Body of pancreas (tissue), 4 donors: ENCODE measurements at regions not wholly inside any gene's neighbourhood (a gene's known extent, or its start where the extent isn't known, plus 50 kb on each side); places are given as distances from the start of the nearest gene placed in this dataset.

Experiments
- POLR2A ChIP-seq, 3 donors: fragments of 450-650 bp; IDR thresholded peaks; one replicate each; pipeline ENCODE4 v1.6.1; 2016; ENCODE audit warnings: antibody characterized with exemption in 3 of 3, mild to moderate bottlenecking in 2 of 3
- TF ChIP-seq, protein P1 (sequence below), 7 experiments: fragments of 450-650 bp in 4 of 7; fragments of 200-600 bp in 3 of 7; sonication (generic) in 3 of 7; IDR thresholded peaks; one replicate each; pipeline ENCODE4 v1.5.1; 2016 to 2019; ENCODE audit warnings: antibody characterized with exemption in 7 of 7

DNA sequence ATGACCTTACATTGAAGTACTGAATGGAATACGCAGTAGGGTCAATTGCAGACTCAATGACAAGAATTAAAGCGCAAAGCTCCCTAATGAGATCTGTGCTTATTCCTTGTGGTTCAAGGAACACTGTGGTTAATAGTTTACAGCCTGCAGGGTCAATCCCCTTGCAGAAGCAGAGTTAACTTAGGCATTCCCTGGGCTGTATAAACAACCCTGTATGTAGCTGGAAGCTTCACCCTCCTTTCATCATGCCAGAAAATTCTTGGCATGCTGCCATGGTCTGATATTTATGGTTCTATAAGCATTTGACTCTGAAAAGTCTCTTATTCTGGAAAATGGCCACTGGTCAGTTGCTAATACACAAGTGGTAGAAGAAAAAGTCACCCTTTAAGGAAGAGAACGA, 227.7 kb downstream of the NOVA1 start:
- TF ChIP-seq, protein P1, sequence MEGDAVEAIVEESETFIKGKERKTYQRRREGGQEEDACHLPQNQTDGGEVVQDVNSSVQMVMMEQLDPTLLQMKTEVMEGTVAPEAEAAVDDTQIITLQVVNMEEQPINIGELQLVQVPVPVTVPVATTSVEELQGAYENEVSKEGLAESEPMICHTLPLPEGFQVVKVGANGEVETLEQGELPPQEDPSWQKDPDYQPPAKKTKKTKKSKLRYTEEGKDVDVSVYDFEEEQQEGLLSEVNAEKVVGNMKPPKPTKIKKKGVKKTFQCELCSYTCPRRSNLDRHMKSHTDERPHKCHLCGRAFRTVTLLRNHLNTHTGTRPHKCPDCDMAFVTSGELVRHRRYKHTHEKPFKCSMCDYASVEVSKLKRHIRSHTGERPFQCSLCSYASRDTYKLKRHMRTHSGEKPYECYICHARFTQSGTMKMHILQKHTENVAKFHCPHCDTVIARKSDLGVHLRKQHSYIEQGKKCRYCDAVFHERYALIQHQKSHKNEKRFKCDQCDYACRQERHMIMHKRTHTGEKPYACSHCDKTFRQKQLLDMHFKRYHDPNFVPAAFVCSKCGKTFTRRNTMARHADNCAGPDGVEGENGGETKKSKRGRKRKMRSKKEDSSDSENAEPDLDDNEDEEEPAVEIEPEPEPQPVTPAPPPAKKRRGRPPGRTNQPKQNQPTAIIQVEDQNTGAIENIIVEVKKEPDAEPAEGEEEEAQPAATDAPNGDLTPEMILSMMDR (IDR thresholded peaks at IDR 0.05), result no peak
- no peak for TF ChIP-seq POLR2A (IDR thresholded peaks at IDR 0.05)
